Heart left ventricle (tissue), 16 donors: ENCODE measurements at regions not wholly inside any gene's neighbourhood (a gene's known extent, or its start where the extent isn't known, plus 50 kb on each side); places are given as distances from the start of the nearest gene placed in this dataset.
"Not testable (repeated sequence)": the region's sequence is repeated elsewhere in the genome, so short reads cannot be mapped to it uniquely, and the experiment has no call there.

Experiments
- ATAC-seq, 4 donors: fragments of 200-7000 bp; cut with Tn5 transposase; one replicate each; pipeline ENCODE4 v1.9.1; 2020 to 2022; ENCODE audit warnings: moderate library complexity in 4 of 4, mild to moderate bottlenecking in 3 of 4, moderate number of reproducible peaks in 1 of 4
- DNase-seq, 5 donors: peaks; one replicate each; pipeline ENCODE4 v3.0.0-alpha.2; 2020
- H3K27ac ChIP-seq, 12 donors: fragments of 200-600 bp; sonication (generic) in 4 of 12; one replicate each; pipeline versions ENCODE4 v1.5.0 to v1.8.0; 2016 to 2022; ENCODE audit warnings: mild to moderate bottlenecking in 2 of 12
- H3K27me3 ChIP-seq, 9 donors: fragments of 200-600 bp; sonication (generic) in 2 of 9; one replicate each; pipeline versions ENCODE4 v1.5.1 to v1.8.0; 2016 to 2022; ENCODE audit warnings: mild to moderate bottlenecking in 3 of 9
- H3K36me3 ChIP-seq, 9 donors: fragments of 200-600 bp; sonication (generic) in 2 of 9; one replicate each; pipeline versions ENCODE4 v1.5.0 to v1.8.0; 2018 to 2022; ENCODE audit warnings: mild to moderate bottlenecking in 2 of 9
- H3K4me1 ChIP-seq, 12 donors: fragments of 200-600 bp; sonication (generic) in 4 of 12; one replicate each; pipeline versions ENCODE4 v1.5.0 to v1.8.0; 2016 to 2022; ENCODE audit warnings: mild to moderate bottlenecking in 3 of 12
- H3K4me3 ChIP-seq, 12 donors: fragments of 200-600 bp; sonication (generic) in 4 of 12; one replicate each; pipeline versions ENCODE4 v1.5.0 to v1.8.0; 2017 to 2022; ENCODE audit warnings: mild to moderate bottlenecking in 9 of 12, moderate library complexity in 4 of 12
- H3K9me3 ChIP-seq, 12 donors: fragments of 200-600 bp; sonication (generic) in 4 of 12; one replicate each; pipeline versions ENCODE4 v1.5.0 to v1.8.0; 2016 to 2022; ENCODE audit warnings: mild to moderate bottlenecking in 1 of 12
- CTCF ChIP-seq, 12 donors: fragments of 200-600 bp; sonication (generic) in 4 of 12; IDR thresholded peaks; one replicate each; pipeline versions ENCODE4 v1.5.0 to v1.8.0; 2018 to 2022; ENCODE audit warnings: antibody characterized with exemption in 12 of 12, mild to moderate bottlenecking in 5 of 12
- POLR2A ChIP-seq, 2 donors: fragments of 450-650 bp; IDR thresholded peaks; one replicate each; pipeline ENCODE4 v1.6.1; 2017; ENCODE audit warnings: antibody characterized with exemption in 2 of 2, mild to moderate bottlenecking in 2 of 2, moderate library complexity in 2 of 2
- WGBS, 4 donors: extraction: QIAGEN DNeasy Blood & Tissue Kit in 2 of 4; methylation state at CpG; one replicate each; pipeline versions ENCODE4 v1.1.5 to v1.1.7; 2013 to 2018; 5-methylcytosine and 5-hydroxymethylcytosine counted together
- intact Hi-C, 10 donors: fragments of 100-400 bp; cut with DNase I; formaldehyde crosslinking; loops; one replicate each; pipeline versions ENCODE4 v1.11.1 to v1.14.2; 2022
- donor health status: ischemic (EF 13 %, LVEDD 7.1; RV severe dilation, severe dysfunction).
- donor health status: healthy with polysubstance abuse.
- donor health status: DM: no; HTN: yes; CAD: no.
- donor health status: DM: no; HTN: no; CAD: no.
- donor health status: ischemic (EF 25% LVEDD 6.9; RV normal size, moderate dysfunction).
- donor health status: ischemic (EF 25% LVEDD 5.7; RV mildly dilated, moderate dysfunction).
- donor health status: healthy.
- donor health status: DM: yes; HTN: yes; CAD: no.
- donor health status: ischemic (EF 35%, LVEDD 5.7; RV mildly dilated, moderate dysfunction).
- donor health status: nonischemic (EF 11% LVEDD 7.7; RV severe dilation, severe dysfunction).
- donor health status: DM: yes; HTN: yes; CAD: no.
- donor health status: PGD.
- donor health status: ischemic (EF 29% LVEDD 5.4; RV normal size, mild dysfunction).
- donor health status: nonischemic (EF 23%, LVEDD 6.1; RV moderate dilation, normal function).

- Histone ChIP-seq H3K9me3 (no peaks in the 10 kb centered on the region), H3K27ac (no peak overlapping the region), H3K36me3 (no peaks in the 10 kb centered on the region), H3K4me1 (peaks cover 0 to 21% (median 5%) of the 10 kb centered on the region in 12 donors), H3K27me3 (peaks cover 0 to 6% (median 0%) of the 10 kb centered on the region in 9 donors), H3K4me3 (no peak overlapping the region)
- ATAC-seq (peak in 3 of 4 donors; percentile 45 to 61 (median 56)), DNase-seq (peak in 1 of 5 donors; percentile 42)
- TF ChIP-seq CTCF (IDR thresholded peaks at IDR 0.05), result no peak
- TF ChIP-seq POLR2A (IDR thresholded peaks at IDR 0.05), result no peak
- intact Hi-C loops, result no loop called here
Observed at GRCh38 chr9:108775901-108776306, 79.9 kb downstream of the ACTL7B start.

DNA sequence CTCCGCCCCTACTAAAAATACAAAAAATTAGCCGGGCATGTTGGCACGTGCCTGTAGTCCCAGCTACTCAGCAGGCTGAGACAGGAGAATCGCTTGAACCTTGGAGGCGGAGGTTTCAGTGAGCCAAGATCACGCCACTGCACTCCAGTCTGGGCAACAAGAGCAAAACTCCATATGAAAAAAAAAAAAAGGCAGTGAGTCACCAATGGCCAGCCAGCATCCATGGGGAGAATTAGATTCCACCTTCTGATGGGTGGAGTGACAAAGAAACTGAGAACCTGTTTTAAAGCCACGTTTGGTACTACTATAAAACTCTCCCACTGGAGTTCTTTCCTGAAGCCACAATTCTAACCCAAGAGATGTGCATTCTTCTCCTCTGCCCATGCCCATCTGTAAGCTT, 81.7 kb downstream of the ACTL7B start:
- 89 to 93% (median 91%) methylated on average over 7 of the region's 7 CpGs for WGBS, 4 donors

DNA sequence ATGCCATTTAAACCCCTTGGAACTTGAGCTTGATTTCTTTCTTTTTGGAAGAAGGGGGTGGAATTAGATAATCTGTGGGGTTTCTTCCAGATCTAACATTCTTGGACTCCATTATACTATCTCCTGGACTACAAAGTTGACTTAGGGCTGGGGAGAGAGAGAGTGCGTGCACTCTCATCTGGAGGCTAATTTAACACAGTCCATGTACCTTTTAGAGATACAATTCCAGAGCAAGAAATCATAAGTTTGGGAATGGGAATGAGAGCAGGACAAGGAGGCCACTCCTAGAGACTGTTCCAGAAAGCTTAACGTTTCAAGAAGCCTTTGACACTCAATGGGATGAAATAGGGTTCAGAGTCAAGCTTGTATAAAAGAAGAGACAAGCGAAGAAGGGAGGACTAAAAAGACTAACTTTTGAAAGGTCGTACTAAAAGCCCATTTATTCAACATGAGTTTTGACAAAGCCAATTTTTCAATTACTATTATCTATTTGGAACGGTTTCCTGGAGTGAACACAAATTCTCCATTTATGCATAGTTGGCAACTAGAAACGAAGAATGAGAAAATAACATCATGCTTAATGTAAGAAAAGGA, 83.4 kb downstream of the ACTL7B start:
- H3K4me3 ChIP-seq, result no peak overlapping the region
- DNase-seq, result no peak
- intact Hi-C loops, result no loop called here
- no peaks in the 10 kb centered on the region for H3K36me3 ChIP-seq
- H3K4me1 ChIP-seq, result peaks cover 0 to 20% (median 5%) of the 10 kb centered on the region in 12 donors
- H3K9me3 ChIP-seq, result peaks cover 0 to 10% (median 0%) of the 10 kb centered on the region in 12 donors
- no peak for ATAC-seq
- H3K27ac ChIP-seq, result no peak overlapping the region
- H3K27me3 ChIP-seq, result peaks cover 0 to 5% (median 0%) of the 10 kb centered on the region in 9 donors
- TF ChIP-seq POLR2A (IDR thresholded peaks at IDR 0.05), result no peak
- TF ChIP-seq CTCF (IDR thresholded peaks at IDR 0.05), result no peak
- 63 to 73% (median 70%) methylated on average over 6 of the region's 6 CpGs for WGBS, 4 donors

More for the DNA sequence above, 81.7 kb downstream of the ACTL7B start:
- Histone ChIP-seq H3K9me3 (peaks cover 0 to 10% (median 0%) of the 10 kb centered on the region in 12 donors), H3K4me1 (peaks cover 0 to 21% (median 5%) of the 10 kb centered on the region in 12 donors)
- ATAC-seq, DNase-seq, H3K27ac ChIP-seq, H3K4me3 ChIP-seq, H3K36me3 ChIP-seq, H3K27me3 ChIP-seq, intact Hi-C loops: not testable (repeated sequence)

- no peaks in the 10 kb centered on the region for H3K27me3 ChIP-seq
- TF ChIP-seq CTCF (IDR thresholded peaks at IDR 0.05), result no peak
- TF ChIP-seq POLR2A (IDR thresholded peaks at IDR 0.05), result no peak
- no peak for ATAC-seq
- intact Hi-C loops, result loop anchor here in 6 of 10 donors (10.0 kb wide), 3 partner anchors 204 to 1304 kb away; no protein-coding TSS in a partner anchor
- H3K4me1 ChIP-seq, result peaks cover 0 to 3% (median 0%) of the 10 kb centered on the region in 12 donors
- H3K9me3 ChIP-seq, result peaks cover 0 to 10% (median 0%) of the 10 kb centered on the region in 12 donors
- no peak overlapping the region for H3K27ac ChIP-seq
- no peaks in the 10 kb centered on the region for H3K36me3 ChIP-seq
- no peak overlapping the region for H3K4me3 ChIP-seq
- no peak for DNase-seq
- 83 to 90% (median 85%) methylated on average over 5 of the region's 5 CpGs for WGBS, 4 donors
Observed at GRCh38 chr9:108768744-108769143, 87.0 kb downstream of the ACTL7B start.
